ENCODE measurements at regions not wholly inside any gene's neighbourhood (a gene's known extent, or its start where the extent isn't known, plus 50 kb on each side); places are given as distances from the start of the nearest gene placed in this dataset.

- TF ChIP-seq TAF1 (IDR thresholded peaks at IDR 0.05; ENCODE audit: low read depth) (no peak), CTCF (IDR thresholded peaks at IDR 0.05; ENCODE audit: poor library complexity, severe bottlenecking) (no peak), REST (IDR thresholded peaks at IDR 0.05; ENCODE audit: borderline replicate concordance) (no peak), POLR2AphosphoS5 (IDR thresholded peaks at IDR 0.05) (no peak), EZH2 (IDR thresholded peaks at IDR 0.05; ENCODE audit: borderline replicate concordance, insufficient read depth, low read length, poor library complexity, severe bottlenecking) (no peak), MXI1 (conservative IDR thresholded peaks at IDR 0.05; ENCODE audit: poor library complexity, severe bottlenecking) (no peak), EP300 (conservative IDR thresholded peaks at IDR 0.05; ENCODE audit: poor library complexity, severe bottlenecking) (no peak), RAD21 (conservative IDR thresholded peaks at IDR 0.05) (no peak), SMC3 (conservative IDR thresholded peaks at IDR 0.05; ENCODE audit: poor library complexity) (no peak)
These were observed 620.0 kb upstream of the CCNG1 start for GRCh38 chr5:162817364-162817763.

Measured in neural cell (in vitro differentiated cells).